T-cell (primary cell): ENCODE measurements at regions not wholly inside any gene's neighbourhood (a gene's known extent, or its start where the extent isn't known, plus 50 kb on each side); places are given as distances from the start of the nearest gene placed in this dataset.

Source experiments
- ATAC-seq, 4 experiments: fragments of 200-7000 bp in 3 of 4; fragments of 150-1000 bp in 1 of 4; cut with Tn5 transposase; replicated peaks in 1 of 4; 1 replicate in 3 of 4; 2 replicates in 1 of 4; pipeline ENCODE4 v1.10.0; 2021; ENCODE audit warnings: moderate library complexity in 3 of 4, mild to moderate bottlenecking in 2 of 4, moderate number of reproducible peaks in 1 of 4
- CTCF ChIA-PET, 2 donors: fragments of 300-600 bp; sonication (Branson Sonifier 250); formaldehyde crosslinking; loops; one replicate each; lab custom pipeline; 2022; ENCODE audit warnings: antibody characterized with exemption in 2 of 2; lab: Charles Lee
- POLR2A ChIA-PET, 2 donors: fragments of 300-600 bp; sonication (Branson Sonifier 250); formaldehyde crosslinking; loops; one replicate each; lab custom pipeline; 2022; ENCODE audit warnings: antibody characterized with exemption in 2 of 2; lab: Charles Lee
- DNase-seq, 35 experiments: peaks; one replicate each; pipeline versions ENCODE4 v3.0.0 to v3.0.0-alpha.2; 2013 to 2023
- H3K27ac ChIP-seq: one replicate; pipeline ENCODE4 v1.5.1; 2013; ENCODE audit warnings: low read length
- H3K27me3 ChIP-seq, 2 experiments: replicated peaks in 1 of 2; 1 replicate in 1 of 2; 2 replicates in 1 of 2; pipeline versions ENCODE4 v1.6.1 to v1.7.0; 2013; ENCODE audit warnings: low read length in 1 of 2, mixed read lengths in 1 of 2; ENCODE audit not compliant: control insufficient read depth in 2 of 2, insufficient read depth in 2 of 2; ENCODE audit errors: extremely low read depth in 1 of 2
- H3K36me3 ChIP-seq, 2 donors: 1 replicate in 1 of 2; 2 replicates in 1 of 2; pipeline versions ENCODE4 v1.6.1 to v1.7.0; 2013; ENCODE audit warnings: low read length in 1 of 2; ENCODE audit not compliant: control insufficient read depth in 2 of 2, insufficient read depth in 1 of 2; ENCODE audit errors: extremely low read depth in 1 of 2
- H3K4me1 ChIP-seq, 2 experiments: 1 replicate in 1 of 2; 2 replicates in 1 of 2; pipeline versions ENCODE4 v1.6.1 to v1.7.0; 2013; ENCODE audit warnings: low read length in 2 of 2, mixed read lengths in 1 of 2; ENCODE audit not compliant: insufficient read depth in 2 of 2, control insufficient read depth in 1 of 2; ENCODE audit errors: extremely low read depth in 1 of 2
- H3K4me3 ChIP-seq, 2 donors: 1 replicate in 1 of 2; 2 replicates in 1 of 2; pipeline versions ENCODE4 v1.5.1 to v1.7.0; 2013; ENCODE audit warnings: mild to moderate bottlenecking in 2 of 2, low read length in 1 of 2, moderate library complexity in 1 of 2; ENCODE audit not compliant: control insufficient read depth in 1 of 2; ENCODE audit errors: extremely low read depth in 1 of 2
- H3K9me3 ChIP-seq: 2 replicates; pipeline ENCODE4 v1.7.0; 2013
- H3K27ac Mint-ChIP-seq, 2 donors: one replicate each; pipeline ENCODE4 v1.8.0; 2020 to 2021; ENCODE audit warnings: mild to moderate bottlenecking in 2 of 2, mixed read lengths in 2 of 2
- H3K27me3 Mint-ChIP-seq, 2 donors: one replicate each; pipeline ENCODE4 v1.8.0; 2021 to 2022; ENCODE audit warnings: mixed read lengths in 2 of 2
- H3K36me3 Mint-ChIP-seq: one replicate; pipeline ENCODE4 v1.8.0; 2021; ENCODE audit warnings: mixed read lengths
- H3K4me1 Mint-ChIP-seq, 3 donors: one replicate each; pipeline ENCODE4 v1.8.0; 2020 to 2022; ENCODE audit warnings: mixed read lengths in 3 of 3, mild to moderate bottlenecking in 1 of 3
- H3K4me3 Mint-ChIP-seq, 3 donors: one replicate each; pipeline ENCODE4 v1.8.0; 2020 to 2022; ENCODE audit warnings: mild to moderate bottlenecking in 3 of 3, mixed read lengths in 3 of 3, moderate library complexity in 3 of 3
- H3K9me3 Mint-ChIP-seq, 3 donors: one replicate each; pipeline ENCODE4 v1.8.0; 2020 to 2022; ENCODE audit warnings: mixed read lengths in 3 of 3
- WGBS: methylation state at CpG from one replicate; pipeline ENCODE4 v1.1.5; 2013; ENCODE audit warnings: missing lambda C conversion rate; ENCODE audit not compliant: insufficient coverage; 5-methylcytosine and 5-hydroxymethylcytosine counted together

DNA sequence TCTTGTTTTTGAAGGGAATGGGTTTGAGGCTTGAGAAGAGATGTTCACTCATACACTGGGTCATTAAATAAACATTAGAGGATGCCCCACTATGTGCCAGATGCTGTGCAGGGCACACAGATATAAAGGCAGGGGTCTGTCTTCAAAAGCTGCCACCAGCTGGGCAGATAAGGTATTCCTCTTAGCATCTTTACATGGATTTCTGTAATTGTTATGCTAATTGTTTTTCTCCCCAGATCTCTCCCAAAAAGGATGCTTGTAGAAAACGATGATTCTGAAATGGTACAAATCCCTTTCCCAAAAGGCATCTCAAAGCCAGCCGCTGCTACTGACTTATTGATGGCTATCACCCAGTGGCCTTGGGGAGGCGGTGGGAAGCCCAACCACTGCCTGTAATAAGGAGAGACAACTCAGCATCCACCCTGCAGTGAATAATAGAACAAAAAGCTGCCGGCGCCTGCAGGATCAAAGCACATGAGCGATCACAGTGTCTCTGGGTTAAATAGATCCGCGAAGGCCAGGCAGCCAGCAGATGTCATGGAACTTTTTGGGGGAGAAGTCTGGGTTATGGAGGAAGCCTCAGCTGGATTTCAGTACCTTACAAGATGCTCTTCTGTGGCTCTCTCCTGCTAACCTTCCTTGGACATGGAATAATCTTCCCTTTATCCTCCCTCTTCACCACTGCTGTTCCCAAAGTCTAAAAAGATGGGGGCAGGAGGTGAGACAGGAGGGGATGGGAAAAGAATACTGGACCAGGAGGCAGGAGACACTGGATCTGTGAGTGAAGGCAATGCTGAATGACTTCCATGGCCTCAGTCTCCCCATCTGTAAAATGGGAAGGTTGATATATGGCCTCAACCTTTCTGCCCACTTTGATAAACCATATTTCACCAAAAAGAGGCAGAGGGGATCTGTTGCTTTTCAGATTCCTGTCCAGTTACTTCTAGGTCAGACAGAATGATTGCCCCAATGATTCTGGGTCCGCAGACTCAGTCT, 54.8 kb upstream of the CD34 start:
- 83% methylated on average over 4 of the region's 9 CpGs for WGBS

GRCh38 chr1:207964195-207964966, 53.5 kb upstream of the CD34 start:
- Histone ChIP-seq H3K4me3 (no peak overlapping the region), H3K36me3 (no peaks in the 10 kb centered on the region), H3K27ac (no peak overlapping the region), H3K9me3 (no peaks in the 10 kb centered on the region), H3K4me1 (peaks cover 0 to 18% of the 10 kb centered on the region in 2 experiments), H3K27me3 (peaks cover 0 to 28% of the 10 kb centered on the region in 2 experiments)
- ATAC-seq (no peak), DNase-seq (no peak)
- H3K36me3 Mint-ChIP-seq: no peaks in the 10 kb centered on the region
- H3K9me3 Mint-ChIP-seq: no peaks in the 10 kb centered on the region
- CTCF ChIA-PET: interaction anchor here (0.6 to 3.5 kb wide), 12 partner anchors 12 to 280 kb away, joined by 3 to 59 read pairs (median 6); no protein-coding TSS in a partner anchor
- H3K4me3 Mint-ChIP-seq: peak overlapping the region in 2 of 3 donors; percentile 71 to 77
- WGBS: 72% methylated on average over 17 of the region's 25 CpGs
- H3K27ac Mint-ChIP-seq: no peak overlapping the region
- POLR2A ChIA-PET: interaction anchor here in 1 of 2 donors (0.5 kb wide), 1 partner anchor 72 kb away, joined by 3 read pairs; no protein-coding TSS in a partner anchor
- H3K27me3 Mint-ChIP-seq: peaks cover 20 to 21% of the 10 kb centered on the region in 2 donors
- H3K4me1 Mint-ChIP-seq: peaks cover 12 to 18% (median 12%) of the 10 kb centered on the region in 3 donors

More for the DNA sequence above, 54.8 kb upstream of the CD34 start:
- Mint-ChIP-seq H3K4me3 (no peak overlapping the region), H3K27ac (no peak overlapping the region), H3K4me1 (peaks cover 10 to 12% (median 12%) of the 10 kb centered on the region in 3 donors), H3K36me3 (no peaks in the 10 kb centered on the region), H3K27me3 (peaks cover 9 to 13% of the 10 kb centered on the region in 2 donors), H3K9me3 (no peaks in the 10 kb centered on the region)
- ChIA-PET CTCF (interaction anchor here (0.5 to 3.5 kb wide), 6 partner anchors 78 to 279 kb away, joined by 3 to 59 read pairs (median 7); no protein-coding TSS in a partner anchor), POLR2A (no interaction called here)
- ATAC-seq (no peak), DNase-seq (no peak)
- Histone ChIP-seq H3K27me3 (peaks cover 0 to 17% of the 10 kb centered on the region in 2 experiments), H3K4me3 (no peak overlapping the region), H3K36me3 (no peaks in the 10 kb centered on the region), H3K27ac (no peak overlapping the region), H3K4me1 (peaks cover 0 to 15% of the 10 kb centered on the region in 2 experiments), H3K9me3 (no peaks in the 10 kb centered on the region)

DNA sequence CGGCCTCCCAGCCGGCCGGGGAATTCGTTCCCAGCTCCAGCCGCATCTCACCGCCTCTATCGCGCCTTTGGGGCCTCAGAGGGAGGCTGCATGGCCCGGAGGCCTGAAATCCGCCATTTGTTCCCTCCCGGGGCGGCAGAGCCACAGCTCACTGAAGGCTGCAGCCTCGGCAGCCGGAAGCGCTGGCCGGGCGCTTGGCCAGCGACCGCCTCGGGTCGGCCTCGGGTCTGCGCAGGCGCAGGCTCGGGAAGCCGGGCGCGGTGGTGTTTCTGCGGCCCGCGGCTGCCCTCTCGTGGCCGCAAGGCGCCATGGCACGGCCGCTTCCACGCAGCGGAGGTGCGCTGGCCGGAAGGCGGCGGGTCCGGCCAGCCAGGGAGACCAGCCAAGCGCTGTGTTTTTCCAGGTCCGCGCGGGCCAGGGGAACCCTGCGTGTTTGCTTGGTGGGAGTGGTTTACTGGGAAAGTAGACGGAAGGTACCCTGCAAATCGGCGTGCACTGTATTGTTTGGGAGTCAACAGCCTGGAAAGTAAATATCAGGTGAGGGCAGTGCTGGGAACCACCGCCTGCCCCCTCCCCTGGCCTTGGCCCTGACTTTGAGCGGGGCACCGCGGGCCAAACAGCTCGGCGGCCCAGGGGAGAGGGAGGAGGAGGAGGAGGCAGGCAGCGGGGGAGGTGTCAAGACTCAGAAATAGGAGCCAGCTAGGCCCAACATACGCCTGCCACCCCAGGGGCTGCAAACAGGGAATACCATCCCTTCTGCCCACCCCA, 52.7 kb upstream of the CD34 start:
- H3K9me3 Mint-ChIP-seq: no peaks in the 10 kb centered on the region
- peak overlapping the region; percentile 77 to 86 (median 79) for H3K4me3 Mint-ChIP-seq
- Histone ChIP-seq H3K4me3 (peak overlapping the region; percentile 79 to 88), H3K36me3 (no peaks in the 10 kb centered on the region), H3K27ac (peak overlapping the region; percentile 42), H3K27me3 (peaks cover 0 to 35% of the 10 kb centered on the region in 2 experiments), H3K9me3 (no peaks in the 10 kb centered on the region), H3K4me1 (peaks cover 0 to 25% of the 10 kb centered on the region in 2 experiments)
- no peaks in the 10 kb centered on the region for H3K36me3 Mint-ChIP-seq
- H3K27ac Mint-ChIP-seq: peak overlapping the region in 1 of 2 donors; percentile 69
- ChIA-PET CTCF (interaction anchor here (0.5 to 3.5 kb wide), 35 partner anchors 11 to 1081 kb away, joined by 3 to 59 read pairs (median 4); no protein-coding TSS in a partner anchor), POLR2A (no interaction called here)
- under 1% methylated on average over 53 of the region's 59 CpGs for WGBS
- H3K27me3 Mint-ChIP-seq: peaks cover 20 to 21% of the 10 kb centered on the region in 2 donors
- ATAC-seq (peak; percentile 85 to 93 (median 87)), DNase-seq (peak; percentile 42 to 90 (median 73))
- peaks cover 12 to 18% (median 16%) of the 10 kb centered on the region in 3 donors for H3K4me1 Mint-ChIP-seq

GRCh38 chr1:207962716-207963426, 51.9 kb upstream of the CD34 start:
- H3K9me3 ChIP-seq: no peaks in the 10 kb centered on the region
- Mint-ChIP-seq H3K36me3 (no peaks in the 10 kb centered on the region), H3K4me1 (peaks cover 12 to 18% (median 17%) of the 10 kb centered on the region in 3 donors), H3K27me3 (peaks cover 26 to 29% of the 10 kb centered on the region in 2 donors), H3K27ac (peak overlapping the region; percentile 53 to 70), H3K9me3 (no peaks in the 10 kb centered on the region), H3K4me3 (peak overlapping the region; percentile 77 to 86 (median 79))
- peak overlapping the region; percentile 42 for H3K27ac ChIP-seq
- H3K27me3 ChIP-seq: peaks cover 3 to 39% of the 10 kb centered on the region in 2 experiments
- ATAC-seq: peak; percentile 13 to 35 (median 30)
- peak overlapping the region; percentile 79 to 88 for H3K4me3 ChIP-seq
- ChIA-PET CTCF (interaction anchor here (0.6 to 3.5 kb wide), 32 partner anchors 11 to 1082 kb away, joined by 3 to 59 read pairs (median 4); no protein-coding TSS in a partner anchor), POLR2A (interaction anchor here in 1 of 2 donors (0.6 kb wide), 1 partner anchor 139 kb away, joined by 4 read pairs; no protein-coding TSS in a partner anchor)
- peaks cover 0 to 26% of the 10 kb centered on the region in 2 experiments for H3K4me1 ChIP-seq
- 32% methylated on average over 30 of the region's 32 CpGs for WGBS
- H3K36me3 ChIP-seq: no peaks in the 10 kb centered on the region
- peak in 8 of 35 experiments; percentile 9 to 31 (median 16) for DNase-seq
